GM06990 (cell line): ENCODE measurements at regions not wholly inside any gene's neighbourhood (a gene's known extent, or its start where the extent isn't known, plus 50 kb on each side); places are given as distances from the start of the nearest gene placed in this dataset.

Experiments
- DNase-seq: peaks from one replicate; pipeline ENCODE4 v3.0.0-alpha.2; 2011; ENCODE audit not compliant: insufficient read length; ENCODE audit errors: extremely low read depth
- H3K27me3 ChIP-seq: replicated peaks from 2 replicates; pipeline ENCODE4 v1.6.0; 2011; ENCODE audit warnings: low read length; ENCODE audit not compliant: control insufficient read depth, insufficient read depth
- H3K36me3 ChIP-seq: 2 replicates; pipeline ENCODE4 v1.5.1; 2011; ENCODE audit warnings: low read length; ENCODE audit not compliant: control insufficient read depth, insufficient read depth
- H3K4me3 ChIP-seq: replicated peaks from 2 replicates; pipeline ENCODE4 v1.5.1; 2011; ENCODE audit warnings: low read depth, mild to moderate bottlenecking, control low read depth, low read length
- CTCF ChIP-seq: IDR thresholded peaks from 2 replicates; pipeline ENCODE4 v1.5.1; 2011; ENCODE audit warnings: low read length, control low read depth, mild to moderate bottlenecking, inconsistent platforms; ENCODE audit not compliant: insufficient read depth, poor library complexity, severe bottlenecking

- DNase-seq, result no peak
- Histone ChIP-seq H3K4me3 (no peak overlapping the region), H3K36me3 (no peaks in the 10 kb centered on the region), H3K27me3 (no peaks in the 10 kb centered on the region)
- TF ChIP-seq CTCF, result no peak
Measured at GRCh38 chr15:50837256-50837770, 71.2 kb upstream of the AP4E1 start.

- Histone ChIP-seq H3K4me3 (no peak overlapping the region), H3K27me3 (no peaks in the 10 kb centered on the region), H3K36me3 (no peaks in the 10 kb centered on the region)
- no peak for DNase-seq
- TF ChIP-seq CTCF, result no peak
Measured at GRCh38 chr15:50830477-50831354, 65.2 kb upstream of the SPPL2A start.

DNA sequence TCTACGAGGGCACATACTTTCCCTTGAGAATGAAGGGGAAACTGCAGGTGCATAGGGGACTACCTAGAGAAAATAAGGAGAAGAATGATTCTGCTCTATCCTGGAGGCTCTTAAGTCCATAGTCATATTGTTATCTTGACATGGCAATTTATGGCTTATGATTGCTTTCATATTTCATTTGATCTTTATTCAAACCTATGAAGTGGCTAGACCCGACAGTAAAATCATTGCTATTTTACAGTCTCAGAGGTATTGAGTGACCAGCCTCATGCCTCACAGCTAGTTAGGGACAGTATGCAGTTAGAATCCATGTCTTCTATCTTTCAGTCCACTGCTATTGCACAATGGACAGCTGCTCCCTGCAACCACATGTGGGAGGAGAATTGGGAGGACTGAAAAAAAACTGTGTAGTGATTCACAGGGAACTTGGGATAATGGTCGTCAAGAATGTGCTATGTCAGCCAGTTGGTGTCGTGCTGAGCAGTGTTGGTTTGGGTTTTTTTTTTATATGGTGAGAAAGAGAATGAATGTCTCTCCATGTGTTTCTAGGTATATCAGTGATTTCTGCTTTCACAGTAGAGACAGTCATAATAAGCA lies 63.2 kb upstream of the SPPL2A start:
- Histone ChIP-seq H3K27me3 (no peaks in the 10 kb centered on the region), H3K4me3 (no peak overlapping the region), H3K36me3 (no peaks in the 10 kb centered on the region)
- no peak for DNase-seq
- no peak for TF ChIP-seq CTCF

DNA sequence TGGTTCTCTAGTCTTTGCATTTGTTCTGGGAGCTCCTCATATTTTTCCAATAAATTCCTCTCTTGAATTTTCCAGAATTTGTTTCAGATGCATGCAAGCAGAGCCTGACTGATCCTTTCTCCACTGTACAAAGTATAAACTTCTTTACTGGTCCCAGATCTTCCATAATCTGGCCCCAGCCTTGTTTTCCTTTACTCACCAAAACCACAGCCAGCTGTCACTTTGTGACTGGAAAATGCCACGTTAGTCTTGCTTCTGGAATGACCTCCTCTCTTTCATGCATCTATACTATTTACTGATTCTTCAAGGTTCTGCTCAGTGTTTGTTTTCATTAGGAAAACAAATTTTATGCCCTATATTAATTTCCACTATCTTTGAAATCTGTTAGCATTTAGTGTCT lies 60.4 kb upstream of the SPPL2A start:
- no peak for TF ChIP-seq CTCF
- no peak for DNase-seq
- H3K4me3 ChIP-seq, result no peak overlapping the region
- H3K36me3 ChIP-seq, result no peaks in the 10 kb centered on the region
- H3K27me3 ChIP-seq, result no peaks in the 10 kb centered on the region; the same call in 1 of the 2 replicates

GRCh38 chr15:50824514-50824913 lies 59.0 kb upstream of the SPPL2A start:
- Histone ChIP-seq H3K36me3 (no peaks in the 10 kb centered on the region), H3K27me3 (no peaks in the 10 kb centered on the region; the same call in 1 of the 2 replicates), H3K4me3 (no peak overlapping the region)
- DNase-seq, result no peak
- no peak for TF ChIP-seq CTCF
